AG04450 (cell line): ENCODE measurements at regions not wholly inside any gene's neighbourhood (a gene's known extent, or its start where the extent isn't known, plus 50 kb on each side); places are given as distances from the start of the nearest gene placed in this dataset.
"Not testable (repeated sequence)": the region's sequence is repeated elsewhere in the genome, so short reads cannot be mapped to it uniquely, and the experiment has no call there.

Experiments used
- CTCF ChIA-PET: fragments of 300-600, 350-600 bp; formaldehyde crosslinking; extraction: SDS; loops from one replicate; lab custom pipeline; 2022; ENCODE audit warnings: antibody characterized with exemption, inconsistent platforms; lab: Charles Lee
- POLR2A ChIA-PET: fragments of 350-600 bp; formaldehyde crosslinking; extraction: SDS; loops from one replicate; lab custom pipeline; 2021; ENCODE audit warnings: antibody characterized with exemption, inconsistent platforms; lab: Yijun Ruan, JAX
- DNase-seq: peaks from one replicate; pipeline ENCODE4 v3.0.0-alpha.2; 2011; ENCODE audit warnings: low read depth, low spot score
- H3K27ac ChIP-seq: one replicate; pipeline ENCODE4 v1.5.1; 2012; ENCODE audit warnings: low read depth, low read length, control low read depth
- H3K27me3 ChIP-seq: one replicate; pipeline ENCODE4 v1.6.0; 2012; ENCODE audit warnings: low read length; ENCODE audit not compliant: control insufficient read depth, insufficient read depth
- H3K4me3 ChIP-seq: 2 replicates; pipeline ENCODE4 v1.5.1; 2011; ENCODE audit warnings: mild to moderate bottlenecking, low read depth, low read length, control low read depth
- H3K9me3 ChIP-seq: 2 replicates; pipeline ENCODE4 v1.5.1; 2012; ENCODE audit warnings: low read length; ENCODE audit not compliant: control insufficient read depth, insufficient read depth
- TF ChIP-seq, protein P1 (sequence below): IDR thresholded peaks from 2 replicates; pipeline ENCODE4 v1.5.1; 2011; ENCODE audit warnings: low read depth, low read length, control low read depth, inconsistent platforms

DNA sequence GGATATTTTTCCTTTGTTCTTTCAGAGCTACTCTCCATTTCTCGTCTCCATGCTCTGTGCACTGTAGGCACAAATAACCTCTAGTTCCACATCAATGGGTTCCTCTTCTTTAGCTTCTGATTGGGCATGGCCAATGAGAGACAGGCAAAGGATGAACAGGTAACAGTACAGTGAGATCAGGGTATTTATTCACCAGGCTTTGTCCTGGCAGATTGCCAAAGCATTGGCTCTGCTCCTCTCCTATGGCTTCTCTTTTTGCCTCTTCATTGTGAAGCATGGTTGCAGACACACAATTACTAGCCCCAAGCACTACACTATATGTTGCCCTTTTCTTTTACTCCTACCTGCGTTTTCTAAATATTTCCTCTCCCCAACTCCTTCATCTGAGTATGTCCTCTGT lies 215.1 kb upstream of the ARRDC3 start:
- ChIA-PET CTCF (no interaction called here), POLR2A (no interaction called here)
- H3K4me3 ChIP-seq, result no peak overlapping the region
- no peaks in the 10 kb centered on the region for H3K27me3 ChIP-seq
- H3K27ac ChIP-seq, result no peak overlapping the region
- H3K9me3 ChIP-seq, result no peaks in the 10 kb centered on the region
- no peak for DNase-seq
- TF ChIP-seq, protein P1, sequence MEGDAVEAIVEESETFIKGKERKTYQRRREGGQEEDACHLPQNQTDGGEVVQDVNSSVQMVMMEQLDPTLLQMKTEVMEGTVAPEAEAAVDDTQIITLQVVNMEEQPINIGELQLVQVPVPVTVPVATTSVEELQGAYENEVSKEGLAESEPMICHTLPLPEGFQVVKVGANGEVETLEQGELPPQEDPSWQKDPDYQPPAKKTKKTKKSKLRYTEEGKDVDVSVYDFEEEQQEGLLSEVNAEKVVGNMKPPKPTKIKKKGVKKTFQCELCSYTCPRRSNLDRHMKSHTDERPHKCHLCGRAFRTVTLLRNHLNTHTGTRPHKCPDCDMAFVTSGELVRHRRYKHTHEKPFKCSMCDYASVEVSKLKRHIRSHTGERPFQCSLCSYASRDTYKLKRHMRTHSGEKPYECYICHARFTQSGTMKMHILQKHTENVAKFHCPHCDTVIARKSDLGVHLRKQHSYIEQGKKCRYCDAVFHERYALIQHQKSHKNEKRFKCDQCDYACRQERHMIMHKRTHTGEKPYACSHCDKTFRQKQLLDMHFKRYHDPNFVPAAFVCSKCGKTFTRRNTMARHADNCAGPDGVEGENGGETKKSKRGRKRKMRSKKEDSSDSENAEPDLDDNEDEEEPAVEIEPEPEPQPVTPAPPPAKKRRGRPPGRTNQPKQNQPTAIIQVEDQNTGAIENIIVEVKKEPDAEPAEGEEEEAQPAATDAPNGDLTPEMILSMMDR, result no peak

DNA sequence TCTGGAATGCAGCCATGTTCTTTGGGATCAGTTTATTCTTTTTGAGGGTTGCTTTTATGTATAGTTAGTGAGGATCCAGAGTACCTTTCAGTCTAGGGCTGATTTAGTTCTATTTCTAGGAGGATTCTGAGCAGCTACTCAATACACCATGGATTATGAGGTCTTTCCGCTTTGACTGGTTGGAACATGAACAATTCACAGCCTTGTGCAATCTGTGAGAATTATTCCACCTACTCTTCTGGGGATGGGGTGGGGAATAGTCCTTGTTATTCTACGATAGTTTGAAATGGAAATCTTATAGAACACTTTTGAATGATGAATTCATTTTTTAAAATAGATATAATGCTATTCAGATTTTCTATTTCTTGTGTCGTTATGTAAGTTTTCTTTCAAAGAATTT lies 212.3 kb upstream of the ARRDC3 start:
- DNase-seq, result no peak
- no peaks in the 10 kb centered on the region for H3K9me3 ChIP-seq
- no peaks in the 10 kb centered on the region for H3K27me3 ChIP-seq
- TF ChIP-seq, protein P1, result no peak
- ChIA-PET POLR2A (no interaction called here), CTCF (no interaction called here)
- no peak overlapping the region for H3K4me3 ChIP-seq
- H3K27ac ChIP-seq, result no peak overlapping the region

GRCh38 chr5:91591076-91591475 lies 208.0 kb upstream of the ARRDC3 start:
- no peak overlapping the region for H3K27ac ChIP-seq
- no peaks in the 10 kb centered on the region for H3K9me3 ChIP-seq
- CTCF ChIA-PET, result no interaction called here
- no peak overlapping the region for H3K4me3 ChIP-seq
- TF ChIP-seq, protein P1, result no peak
- no peaks in the 10 kb centered on the region for H3K27me3 ChIP-seq
- POLR2A ChIA-PET, result no interaction called here
- DNase-seq, result no peak

DNA sequence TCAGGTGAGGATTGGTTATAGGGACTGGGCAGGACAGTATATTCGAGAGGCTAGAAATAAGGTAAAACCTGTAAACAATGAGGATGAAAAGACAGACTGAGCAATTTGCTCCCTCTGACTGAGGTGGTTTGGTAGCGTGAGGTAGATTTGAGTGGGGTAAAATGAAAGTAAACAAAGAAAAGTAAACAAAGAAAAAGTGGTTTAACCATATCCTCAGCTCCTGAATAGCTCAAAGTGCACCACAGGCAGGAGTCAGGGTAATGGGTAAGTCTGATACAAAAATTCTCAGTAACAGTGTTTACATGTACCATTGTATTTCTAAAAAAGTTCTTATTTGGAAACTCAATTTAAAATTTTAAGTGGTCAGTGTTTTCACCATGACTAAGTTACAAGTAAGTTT lies 203.1 kb upstream of the ARRDC3 start:
- TF ChIP-seq, protein P1, result no peak
- POLR2A ChIA-PET, result no interaction called here
- Histone ChIP-seq H3K27me3 (no peaks in the 10 kb centered on the region), H3K9me3 (no peaks in the 10 kb centered on the region), H3K4me3 (no peak overlapping the region), H3K27ac (no peak overlapping the region)
- DNase-seq, result no peak
- CTCF ChIA-PET, result no interaction called here

DNA sequence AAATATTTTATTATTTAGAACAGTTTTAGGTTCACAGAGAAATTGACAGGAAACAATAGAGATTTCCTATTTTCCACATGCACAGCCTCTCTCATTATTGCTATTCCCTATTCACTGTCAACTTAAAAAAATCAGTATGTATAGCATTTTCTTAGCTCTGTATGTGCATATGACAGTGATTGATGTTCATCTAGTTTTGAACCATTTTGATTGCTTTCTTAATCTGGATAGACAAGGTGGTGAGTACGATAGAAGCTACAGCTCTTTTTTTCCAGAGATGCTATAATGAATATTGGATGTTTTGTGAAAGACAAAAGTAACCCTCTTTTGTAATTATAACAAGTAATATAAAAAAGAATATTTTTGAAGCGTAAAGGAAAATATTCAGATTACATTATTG lies 201.2 kb upstream of the ARRDC3 start:
- ChIA-PET POLR2A (no interaction called here), CTCF (no interaction called here)
- H3K4me3 ChIP-seq, result no peak overlapping the region
- DNase-seq, result no peak
- TF ChIP-seq, protein P1, result no peak
- no peaks in the 10 kb centered on the region for H3K27me3 ChIP-seq
- H3K9me3 ChIP-seq, result no peaks in the 10 kb centered on the region
- no peak overlapping the region for H3K27ac ChIP-seq

DNA sequence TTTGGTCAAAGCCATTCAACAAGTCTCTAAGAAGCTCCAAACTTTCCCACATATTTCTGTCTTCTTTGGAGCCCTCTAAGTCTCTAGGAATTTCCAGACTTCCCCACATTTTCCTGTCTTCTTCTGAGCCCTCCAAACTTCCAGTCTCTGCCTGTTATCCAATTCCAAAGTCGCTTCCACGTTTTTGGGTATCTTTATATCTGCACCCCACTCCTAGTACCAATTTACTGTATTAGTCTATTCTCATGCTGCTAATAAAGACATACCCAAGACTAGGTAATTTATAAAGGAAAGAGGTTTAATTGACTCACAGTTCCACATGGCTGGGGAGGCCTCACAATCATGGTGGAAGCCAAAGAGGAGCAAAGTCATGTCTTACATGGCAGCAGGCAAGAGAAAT lies 182.9 kb upstream of the ARRDC3 start:
- H3K4me3 ChIP-seq, DNase-seq, H3K27me3 ChIP-seq, POLR2A ChIA-PET, H3K27ac ChIP-seq, CTCF ChIA-PET, H3K9me3 ChIP-seq: not testable (repeated sequence)
